ENCODE measurements at regions not wholly inside any gene's neighbourhood (a gene's known extent, or its start where the extent isn't known, plus 50 kb on each side); places are given as distances from the start of the nearest gene placed in this dataset.
"Not testable (repeated sequence)": the region's sequence is repeated elsewhere in the genome, so short reads cannot be mapped to it uniquely, and the experiment has no call there.

DNA sequence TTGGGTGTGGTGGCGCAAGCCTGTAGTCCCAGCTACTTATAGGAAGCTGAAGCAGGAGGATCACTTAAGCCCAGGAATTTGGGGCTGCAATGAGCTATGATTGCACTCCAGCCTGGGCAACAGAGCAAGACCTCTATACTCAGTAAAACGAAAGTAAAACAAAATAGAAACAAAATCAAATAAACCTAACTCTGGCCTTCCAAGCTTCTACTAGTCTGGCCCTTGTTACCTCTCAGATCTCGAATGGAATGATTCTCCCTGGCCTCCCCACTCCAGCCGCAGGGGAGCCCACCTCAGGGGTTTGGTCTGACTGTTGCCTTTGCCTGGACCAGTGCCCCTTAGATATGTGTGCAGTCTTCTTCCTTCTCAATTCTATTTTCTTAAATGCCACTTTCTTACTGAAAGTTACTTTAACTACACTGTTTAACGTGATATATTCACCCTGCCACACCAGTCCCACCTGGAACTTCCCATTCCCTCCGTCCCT is 160.0 kb upstream of the GCFC2 start:
- FAIRE-seq: no peak

DNA sequence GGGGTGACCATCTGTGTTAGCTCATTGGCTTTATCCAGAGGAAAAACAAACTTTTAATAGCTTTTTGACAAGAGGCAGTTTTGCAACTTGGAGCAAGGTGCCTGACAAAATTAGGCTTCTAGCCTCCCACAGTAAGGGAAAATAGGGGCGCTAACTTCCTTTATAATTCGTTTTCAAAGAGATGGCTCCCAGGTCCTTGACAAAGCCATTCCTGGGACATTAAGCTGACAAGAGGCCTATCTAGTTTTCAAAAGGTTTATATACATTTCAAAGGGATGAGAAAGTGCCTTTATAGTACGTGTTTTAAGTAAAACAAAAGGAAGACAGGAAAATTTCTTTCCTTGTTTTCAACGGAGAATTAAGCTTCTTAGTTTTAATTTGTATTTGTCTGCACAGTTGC is 159.4 kb upstream of the GCFC2 start:
- FAIRE-seq: no peak

GRCh38 chr2:75865702-75866101 is 155.0 kb upstream of the GCFC2 start:
- no peak for FAIRE-seq

GRCh38 chr2:75865083-75865482 is 154.4 kb upstream of the GCFC2 start:
- no peak for FAIRE-seq

DNA sequence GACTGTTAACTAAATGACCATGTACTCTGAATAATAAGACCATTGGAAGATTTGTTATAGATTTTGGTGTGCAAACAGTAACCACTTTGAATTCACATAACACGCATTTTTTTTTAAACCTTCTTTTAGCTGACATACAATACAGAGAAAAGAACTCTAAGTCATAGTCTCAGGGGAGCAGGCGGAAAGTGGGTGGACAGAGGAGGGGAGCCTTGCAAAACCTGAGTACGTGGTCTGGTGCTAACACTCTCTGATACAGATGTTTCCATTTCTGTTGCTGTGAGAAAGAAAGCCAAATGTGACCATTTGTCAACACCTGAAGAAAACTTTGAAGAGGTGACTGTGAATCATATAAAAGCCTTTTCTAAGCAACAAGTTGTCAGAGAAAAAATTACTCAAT is 151.8 kb upstream of the GCFC2 start:
- FAIRE-seq: no peak

DNA sequence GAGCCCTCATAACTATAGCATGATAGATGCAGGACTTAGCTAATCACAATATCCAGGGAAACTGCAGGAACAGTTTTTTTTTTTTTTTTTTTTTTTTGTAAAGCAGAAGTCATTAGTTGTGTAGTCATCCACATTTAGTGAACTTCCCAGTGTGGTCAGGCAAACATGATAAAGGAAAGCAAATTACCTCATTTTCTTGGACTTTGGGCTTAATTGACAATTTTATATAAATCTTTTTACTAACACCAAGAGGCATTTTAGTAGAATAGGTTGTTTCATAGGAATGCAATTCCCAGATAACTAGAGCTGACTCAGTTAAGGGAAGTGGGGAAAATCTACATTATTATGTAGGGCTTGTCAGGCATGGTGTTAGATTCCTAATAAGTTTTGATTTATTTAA is 142.7 kb upstream of the GCFC2 start:
- no peak for FAIRE-seq

DNA sequence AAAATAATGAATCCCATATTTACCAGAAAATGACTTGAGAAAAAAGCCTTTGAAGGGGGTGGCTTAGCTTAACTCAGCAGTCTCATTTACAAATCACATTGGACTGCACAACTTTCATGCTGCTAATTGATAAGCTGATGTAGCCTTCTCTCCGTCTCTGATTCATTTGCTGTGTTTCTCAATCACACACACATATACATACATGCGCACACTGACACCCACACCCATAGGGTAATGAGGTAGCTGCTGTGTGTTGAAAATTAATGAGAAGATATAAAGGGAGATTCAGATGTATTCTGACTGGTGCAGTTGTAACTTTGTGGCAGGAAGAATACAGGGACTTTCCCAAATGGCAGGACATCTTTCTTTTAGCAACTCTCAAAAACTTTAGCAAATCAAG is 141.9 kb upstream of the GCFC2 start:
- FAIRE-seq: no peak

DNA sequence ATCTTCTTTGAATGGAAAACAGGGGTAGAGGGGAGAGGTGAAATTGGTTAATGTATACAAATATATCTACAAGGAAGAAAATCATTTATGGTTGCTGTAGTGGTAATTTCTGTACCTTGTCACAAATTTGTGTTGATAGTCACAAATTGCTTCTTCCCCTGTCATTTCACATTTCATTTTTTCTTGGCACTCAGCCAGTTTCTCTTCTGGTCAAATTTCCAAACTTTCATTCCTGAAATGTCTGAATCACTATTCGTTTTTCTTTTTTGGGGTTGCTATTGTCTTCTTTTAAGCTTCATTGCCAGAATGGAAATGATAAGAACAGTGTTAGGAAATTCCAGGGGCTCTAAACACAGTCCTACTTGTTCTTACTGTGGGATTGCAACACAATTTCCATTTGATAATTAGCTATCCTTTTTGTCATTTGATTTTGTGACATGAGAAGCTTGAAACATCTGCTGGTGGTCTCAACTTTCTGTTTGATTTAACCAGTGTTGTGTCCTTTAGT is 136.0 kb upstream of the GCFC2 start:
- no peak for FAIRE-seq

DNA sequence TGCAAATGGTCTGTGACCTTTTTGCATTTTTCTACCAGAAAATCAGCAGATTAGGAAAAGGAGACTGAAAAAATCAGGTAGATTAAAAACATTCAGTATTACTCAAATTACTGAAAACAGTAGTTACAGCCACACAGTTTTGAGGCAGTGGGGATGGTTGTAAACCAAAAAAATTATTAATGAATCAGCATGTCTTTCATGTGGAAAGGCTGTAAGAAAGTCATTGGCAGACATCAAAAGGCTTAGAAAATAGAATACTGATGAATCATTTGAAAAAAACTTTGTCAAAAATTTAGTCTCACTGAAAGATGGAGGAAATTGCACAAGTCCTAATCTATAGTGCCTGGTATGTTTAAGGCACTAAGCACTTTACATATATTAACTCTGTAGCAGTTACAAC is 133.9 kb upstream of the GCFC2 start:
- FAIRE-seq: no peak

DNA sequence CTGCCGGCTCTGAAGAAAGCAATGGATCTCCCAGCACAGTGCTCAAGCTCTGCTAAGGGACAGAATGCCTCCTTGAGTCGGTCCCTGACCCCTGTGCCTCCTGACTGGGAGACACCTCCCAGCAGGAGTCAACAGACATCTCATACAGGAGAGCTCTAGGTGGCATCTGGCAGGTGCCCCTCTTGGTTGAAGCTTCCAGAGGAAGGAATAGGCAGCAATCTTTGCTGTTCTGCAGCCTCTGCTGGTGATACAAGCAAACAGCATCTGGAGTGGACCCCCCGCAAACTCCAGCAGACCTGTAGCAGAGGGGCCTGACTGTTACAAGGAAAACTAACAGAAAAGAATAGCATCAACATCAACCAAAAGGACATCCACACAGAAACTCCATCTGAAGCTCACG is 123.9 kb upstream of the GCFC2 start:
- FAIRE-seq: not testable (repeated sequence)

DNA sequence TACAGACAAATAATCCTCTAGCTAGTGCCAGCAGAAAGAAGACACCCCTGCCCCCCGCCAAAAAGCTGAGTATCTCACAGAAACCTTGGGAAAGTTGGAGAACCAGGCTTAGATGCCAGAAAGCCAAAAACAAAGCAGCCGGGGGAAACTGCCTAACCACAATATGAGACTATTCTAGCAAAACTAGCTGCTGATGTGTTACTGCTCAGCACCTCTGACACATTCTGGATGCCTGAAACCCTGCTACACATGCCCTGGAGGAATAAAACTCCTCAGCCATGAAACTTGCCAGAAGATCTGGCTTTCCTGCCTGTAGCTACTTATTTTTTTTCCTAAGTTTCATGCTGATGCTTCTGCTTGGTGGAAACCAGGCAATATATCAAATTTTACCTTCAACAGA is 122.7 kb upstream of the GCFC2 start:
- FAIRE-seq: no peak

GRCh38 chr2:75828826-75829225 is 118.1 kb upstream of the GCFC2 start:
- FAIRE-seq: no peak

GRCh38 chr2:75823515-75823914 is 112.8 kb upstream of the GCFC2 start:
- FAIRE-seq: not testable (repeated sequence)

DNA sequence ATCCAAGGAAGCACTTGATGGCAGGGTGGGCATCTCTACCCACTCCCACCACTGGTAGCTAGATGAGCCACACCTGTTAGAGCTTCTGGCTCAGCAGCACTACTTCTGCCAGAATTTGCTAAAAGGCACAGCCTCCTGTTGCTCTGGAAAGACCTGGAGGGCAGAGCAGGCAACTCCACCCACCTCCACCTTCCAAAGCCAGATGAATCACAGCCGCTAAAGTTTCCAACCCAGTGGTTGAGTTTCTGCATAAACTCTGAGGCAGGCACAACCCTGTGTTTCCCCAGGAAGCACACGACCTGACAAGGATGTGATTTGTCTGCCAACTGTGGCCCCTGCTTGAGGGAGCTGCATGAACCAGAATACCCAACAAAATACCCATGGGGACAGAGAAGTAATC is 111.6 kb upstream of the GCFC2 start:
- no peak for FAIRE-seq

DNA sequence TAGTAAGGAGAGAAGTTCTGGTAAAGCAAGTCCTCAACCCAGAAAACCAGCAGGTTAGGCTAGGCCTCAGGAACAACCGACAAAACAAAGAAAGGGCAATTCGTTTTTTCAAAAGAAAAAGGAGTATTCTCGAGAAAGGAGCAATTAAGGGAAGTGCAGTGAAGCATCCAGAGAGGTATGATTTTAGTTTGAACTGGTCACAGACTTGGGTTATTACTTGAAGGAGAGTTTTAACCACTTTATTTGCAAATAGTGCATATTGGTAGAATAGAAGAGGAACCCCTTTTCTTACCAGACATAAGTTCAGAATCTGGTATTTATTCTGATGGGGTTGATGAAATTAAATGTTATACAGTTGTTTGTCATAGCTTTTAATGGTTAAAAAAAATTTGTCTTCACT is 110.0 kb upstream of the GCFC2 start:
- FAIRE-seq: no peak

DNA sequence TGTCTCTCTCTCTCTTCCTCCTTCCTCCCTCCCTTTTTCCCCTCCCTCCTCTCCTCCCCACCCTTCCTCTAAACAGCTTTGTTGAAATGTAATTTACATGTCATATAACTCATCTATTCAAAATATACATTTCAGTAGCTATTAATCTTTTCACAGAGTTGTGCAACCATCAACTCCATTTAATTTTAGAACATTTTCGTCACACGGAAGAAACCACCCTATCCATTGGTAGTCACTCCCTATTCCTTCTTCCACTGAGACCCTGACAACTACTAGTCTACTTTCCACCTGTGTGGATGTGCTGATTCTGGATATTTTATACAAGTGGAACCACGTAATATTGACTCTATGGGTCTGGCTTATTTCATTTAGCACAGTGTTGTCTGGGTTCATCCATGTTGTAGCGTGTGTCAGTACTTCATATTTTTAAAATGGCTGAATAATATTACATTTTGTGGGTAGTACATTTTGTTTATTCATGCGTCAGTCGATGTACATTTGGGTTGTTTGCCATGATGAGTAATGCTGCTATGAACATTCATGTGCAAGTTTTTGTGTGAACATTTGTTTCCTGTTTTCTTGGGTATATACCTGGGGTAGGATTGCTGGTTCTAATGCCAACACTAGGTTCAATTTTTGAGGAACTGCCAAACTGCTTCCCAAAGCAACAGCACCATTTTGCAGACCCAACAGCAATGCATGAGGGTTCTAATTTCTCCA is 100.1 kb upstream of the GCFC2 start:
- FAIRE-seq: no peak

- no peak for FAIRE-seq
These were observed 98.2 kb upstream of the GCFC2 start for GRCh38 chr2:75808793-75809535.

- FAIRE-seq: no peak
These were observed 97.3 kb upstream of the GCFC2 start for GRCh38 chr2:75807992-75808391.

DNA sequence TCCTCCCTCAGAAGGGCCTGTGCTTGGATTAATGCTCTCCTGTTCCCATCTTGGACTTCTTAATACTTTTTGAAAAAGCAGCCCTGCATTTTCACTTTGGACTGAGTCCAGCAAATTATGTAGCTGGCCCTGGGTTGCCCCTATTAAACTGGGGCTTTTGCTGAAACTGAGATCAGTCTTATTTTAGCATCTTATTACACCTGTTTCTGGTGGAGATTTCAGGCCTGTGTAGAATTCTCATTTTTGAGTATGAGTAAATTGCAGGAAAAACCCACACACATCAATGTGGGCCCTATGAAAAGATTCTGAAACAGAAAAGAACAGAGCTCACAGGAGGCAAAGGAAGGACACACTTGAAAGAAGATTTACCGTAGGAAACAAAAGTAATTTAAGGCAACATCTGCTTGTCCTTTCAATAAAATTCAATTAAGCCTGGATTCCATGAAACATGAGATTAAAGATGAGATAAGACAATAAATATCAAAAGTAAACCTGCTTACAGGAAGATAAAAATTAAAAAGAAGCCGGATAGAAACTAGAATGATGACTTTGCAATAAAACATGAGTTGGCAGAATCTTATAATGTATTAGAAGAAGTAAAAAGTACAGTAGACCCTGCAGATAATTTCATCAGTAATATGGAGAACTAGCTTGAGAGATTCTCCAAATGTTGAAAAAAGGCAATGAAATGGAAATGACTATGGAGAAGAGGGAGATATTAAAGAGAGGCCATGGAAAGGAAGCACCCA is 90.7 kb upstream of the GCFC2 start:
- FAIRE-seq: no peak

DNA sequence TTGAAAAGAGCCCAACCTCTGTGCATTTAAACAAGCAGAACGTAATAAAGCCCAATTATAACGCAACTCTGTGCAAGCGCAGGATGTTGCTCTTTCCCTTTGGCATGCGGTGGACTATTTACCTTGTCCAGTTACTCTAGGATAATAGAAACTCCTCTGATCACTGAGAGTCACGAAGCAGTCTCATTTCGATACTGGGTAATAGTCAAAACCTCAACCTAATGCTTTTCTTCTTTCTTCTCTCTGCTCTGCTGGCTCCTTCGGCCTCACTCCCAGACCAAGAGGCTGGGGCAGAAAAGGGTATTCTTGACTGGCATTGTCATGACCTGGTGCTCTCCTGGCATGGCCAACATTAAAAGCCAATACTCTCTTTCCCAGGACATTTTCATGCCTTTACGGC is 89.7 kb upstream of the GCFC2 start:
- no peak for FAIRE-seq

DNA sequence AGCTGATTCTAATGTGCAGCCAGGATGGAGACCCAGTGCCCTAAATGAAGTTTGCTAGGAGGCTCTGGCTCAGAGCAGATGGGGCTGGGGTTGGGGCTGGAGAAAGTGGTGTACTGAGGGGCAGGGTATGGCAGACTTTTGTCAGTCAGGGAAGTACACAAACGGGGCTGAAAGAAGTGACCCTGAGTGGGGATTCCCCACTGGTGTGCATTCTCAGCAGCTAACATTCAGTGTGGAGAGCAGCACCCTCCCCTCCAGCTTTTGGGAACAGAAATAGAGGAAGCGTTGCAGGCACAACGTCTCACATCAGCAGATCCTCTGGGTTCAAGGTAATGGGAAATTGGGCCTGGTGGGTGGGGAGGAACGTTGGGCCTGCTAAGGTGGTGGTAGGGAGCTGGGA is 89.1 kb upstream of the GCFC2 start:
- no peak for FAIRE-seq

- no peak for FAIRE-seq
These were observed 87.9 kb upstream of the GCFC2 start for GRCh38 chr2:75798569-75798968.

DNA sequence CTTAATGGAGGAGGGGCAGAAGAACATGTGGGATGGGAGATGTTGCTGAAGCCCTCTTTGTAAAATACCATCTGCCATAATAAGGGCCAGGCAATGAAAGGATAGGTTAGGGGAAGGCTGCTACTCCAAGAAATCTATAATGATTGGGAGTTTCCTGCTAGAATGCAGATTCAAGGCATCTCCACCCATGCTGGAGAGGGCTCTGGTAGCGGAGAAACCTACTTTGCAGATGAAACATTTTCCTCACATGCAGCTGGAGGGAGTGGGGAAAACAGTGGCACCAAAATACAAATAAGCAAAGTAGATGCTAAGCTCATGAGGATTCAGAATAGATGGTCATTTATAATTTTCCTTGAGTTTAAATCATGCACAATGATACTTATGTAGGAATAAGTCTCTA is 82.3 kb upstream of the GCFC2 start:
- no peak for FAIRE-seq

DNA sequence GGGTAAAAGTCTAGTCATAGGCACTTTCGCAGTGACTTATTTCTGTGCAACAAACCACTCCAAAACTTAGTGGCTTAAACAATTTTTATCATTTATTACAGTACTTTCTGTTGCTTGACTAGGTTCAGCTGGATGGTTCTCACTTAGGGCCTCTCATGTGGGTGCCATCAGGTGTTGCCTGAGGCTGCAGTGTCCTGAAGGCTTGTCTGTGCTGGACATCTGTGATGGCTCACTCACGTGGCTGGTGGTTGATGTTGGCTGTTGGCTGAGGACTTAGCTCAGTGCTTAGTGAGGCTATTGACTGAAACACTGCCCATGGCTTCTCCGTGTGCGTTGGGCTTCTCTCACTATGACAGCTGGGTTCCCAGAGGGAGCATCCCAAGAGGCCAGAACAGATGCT is 81.4 kb upstream of the GCFC2 start:
- FAIRE-seq: no peak
